Stimulated activated CD4-positive, alpha-beta T cell treated with anti-CD3 and anti-CD28 coated beads, Interleukin-12 subunit alpha, Interleukin-12 subunit beta, amount 100 ng/mL, for 48 hours (primary cell): ENCODE measurements at regions not wholly inside any gene's neighbourhood (a gene's known extent, or its start where the extent isn't known, plus 50 kb on each side); places are given as distances from the start of the nearest gene placed in this dataset.
"Not testable (repeated sequence)": the region's sequence is repeated elsewhere in the genome, so short reads cannot be mapped to it uniquely, and the experiment has no call there.

Experiments used
- DNase-seq, 3 donors: peaks; one replicate each; pipeline ENCODE4 v3.0.0-alpha.2; 2020; ENCODE audit warnings: low read depth in 2 of 3, low spot score in 1 of 3

DNA sequence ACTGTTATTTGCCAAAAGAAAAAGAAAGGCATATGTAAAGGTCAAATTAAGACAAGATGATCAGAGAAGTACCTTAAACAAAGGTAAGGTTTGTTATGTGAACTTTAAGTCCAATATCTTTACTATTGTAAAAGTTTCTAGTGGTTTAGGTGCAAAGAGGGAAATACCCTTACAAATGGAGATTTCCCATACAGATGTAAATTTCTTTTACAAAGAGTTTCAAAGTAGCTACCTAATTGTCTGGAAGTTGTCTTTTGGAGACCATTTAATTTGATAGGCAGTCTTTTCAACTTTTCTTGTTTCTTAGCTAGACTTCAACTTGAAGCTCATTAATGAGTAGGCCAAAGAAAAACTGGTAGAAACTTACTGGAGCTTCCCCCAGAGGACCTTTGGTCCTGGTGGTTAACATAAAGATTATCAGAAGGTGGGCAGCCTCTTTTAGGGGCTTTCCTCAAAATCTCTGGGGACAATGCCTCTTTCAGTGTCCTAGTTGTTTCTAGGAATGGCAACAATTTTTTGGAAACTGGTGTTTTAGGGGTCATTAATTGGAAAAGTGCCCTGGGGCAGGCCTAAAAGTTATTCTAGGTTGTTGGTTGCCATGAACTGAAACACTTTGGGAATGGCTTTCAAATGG lies 297.3 kb downstream of the GUCY2F start:
- no peak for DNase-seq

DNA sequence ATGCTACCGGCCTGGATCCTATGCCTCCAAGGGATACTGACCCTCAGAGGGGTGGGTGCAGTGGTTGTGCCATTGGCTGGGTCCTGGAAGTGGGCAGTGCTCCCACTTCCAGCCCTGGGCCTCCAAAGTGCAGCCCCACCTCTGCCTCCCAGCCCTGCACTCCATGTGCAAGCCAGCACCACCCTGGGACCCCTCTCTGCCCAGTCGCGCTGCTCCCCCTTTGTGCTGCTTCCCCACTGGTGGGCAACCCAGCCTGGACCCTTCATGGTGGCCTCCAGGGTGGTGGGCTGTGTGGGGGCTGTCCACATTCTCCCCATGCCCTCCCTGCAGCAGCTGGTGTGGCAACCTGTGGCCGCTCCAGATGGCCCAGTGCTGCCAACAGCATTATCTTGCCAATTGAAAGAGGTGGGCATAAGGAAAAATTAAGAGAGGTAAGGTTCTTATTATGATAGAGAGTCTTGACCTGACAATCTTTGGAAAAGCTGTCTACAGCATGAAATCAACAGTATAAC lies 309.7 kb downstream of the GUCY2F start:
- DNase-seq = no peak

DNA sequence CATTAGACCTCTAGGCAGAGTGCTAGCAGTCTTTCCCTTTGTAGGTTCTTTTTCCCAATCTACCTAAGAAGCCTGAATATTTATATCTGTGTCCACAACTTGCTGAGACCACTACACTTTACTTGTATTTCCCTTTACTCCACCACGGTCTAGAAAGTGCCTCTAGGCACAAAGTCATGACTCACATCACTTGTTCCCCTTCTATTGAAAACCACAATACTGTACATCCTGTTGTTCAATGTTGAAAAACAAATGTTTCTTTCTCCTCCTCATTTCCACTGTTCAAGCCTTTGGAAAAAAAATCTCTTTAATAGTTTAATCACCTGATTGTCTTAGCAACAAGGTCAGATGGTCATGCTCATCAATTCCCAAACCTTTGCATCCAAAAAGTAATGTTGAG lies 326.7 kb downstream of the GUCY2F start:
- DNase-seq = no peak

DNA sequence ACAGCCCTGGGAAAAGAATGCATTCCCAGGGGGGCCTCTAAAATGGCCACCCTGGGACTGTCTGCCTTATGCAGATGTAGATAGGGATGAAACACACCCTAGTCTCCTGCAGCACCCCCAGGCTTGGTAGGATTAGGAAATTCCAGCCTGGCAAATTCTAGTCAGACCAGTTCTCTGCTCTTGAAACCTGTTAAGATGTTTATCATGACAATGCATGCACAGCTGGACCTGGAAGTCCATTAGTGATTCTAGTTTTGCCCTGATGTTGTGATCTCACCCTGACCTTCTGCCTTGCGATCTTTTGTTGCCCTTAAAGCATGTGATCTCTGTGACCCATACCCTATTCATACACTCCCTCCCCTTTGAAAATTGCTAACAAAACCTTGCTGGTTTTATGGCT lies 337.7 kb downstream of the GUCY2F start:
- DNase-seq = not testable (repeated sequence)

DNA sequence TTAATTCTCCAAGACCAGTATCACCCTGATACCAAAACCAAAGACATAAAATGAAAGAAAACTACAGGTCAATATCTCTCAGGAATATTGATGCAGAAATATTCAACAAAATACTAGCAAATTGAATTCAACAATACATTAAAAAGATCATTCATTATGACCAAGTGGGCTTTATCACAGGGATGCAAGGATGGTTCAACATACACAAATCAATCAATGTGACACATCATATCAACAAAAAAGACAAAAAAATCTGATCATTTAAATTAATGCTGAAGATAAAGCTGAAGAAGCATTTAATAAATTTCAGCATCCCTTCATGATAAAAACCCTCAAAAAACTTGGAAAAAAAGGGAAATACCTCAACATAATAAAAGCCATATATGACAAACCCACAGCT lies 341.4 kb downstream of the GUCY2F start:
- DNase-seq = no peak

DNA sequence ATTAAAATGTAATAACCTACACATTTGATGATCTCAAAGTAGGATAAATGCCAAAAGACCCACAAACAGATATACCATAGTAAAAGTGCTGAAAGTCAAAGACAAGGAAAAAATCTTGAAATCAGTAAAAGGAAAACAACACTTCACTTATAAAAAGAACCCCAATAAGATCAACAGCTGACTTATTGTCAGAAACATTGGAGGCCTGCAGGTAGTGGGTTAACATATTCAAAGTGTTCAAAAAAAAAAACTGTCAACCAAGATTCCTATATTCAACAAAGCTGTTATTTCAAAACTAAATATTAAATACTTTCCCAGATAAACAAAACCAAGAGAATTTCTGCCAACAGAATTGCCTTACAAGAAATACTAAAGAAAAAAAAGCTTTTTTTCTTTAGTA lies 347.1 kb downstream of the GUCY2F start:
- DNase-seq = no peak

DNA sequence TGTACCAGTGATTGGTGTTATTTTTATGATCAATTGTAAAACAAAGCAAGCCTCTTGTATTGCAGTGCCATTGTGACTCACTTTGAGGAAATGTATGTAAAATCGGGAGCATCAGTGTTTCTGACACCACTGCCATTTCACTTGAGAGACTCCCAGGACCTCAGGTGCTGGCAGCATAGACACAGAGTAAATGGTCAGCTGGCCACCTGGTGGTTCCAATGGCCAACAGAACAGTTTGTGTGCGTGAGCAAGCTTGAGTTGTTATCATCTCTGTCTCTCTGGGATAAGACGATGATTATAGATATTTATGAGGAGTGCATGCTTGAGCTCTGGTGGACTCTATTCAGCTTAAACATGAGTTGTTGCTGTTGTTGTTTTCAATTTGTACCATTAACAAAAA lies 356.6 kb downstream of the GUCY2F start:
- DNase-seq = no peak

DNA sequence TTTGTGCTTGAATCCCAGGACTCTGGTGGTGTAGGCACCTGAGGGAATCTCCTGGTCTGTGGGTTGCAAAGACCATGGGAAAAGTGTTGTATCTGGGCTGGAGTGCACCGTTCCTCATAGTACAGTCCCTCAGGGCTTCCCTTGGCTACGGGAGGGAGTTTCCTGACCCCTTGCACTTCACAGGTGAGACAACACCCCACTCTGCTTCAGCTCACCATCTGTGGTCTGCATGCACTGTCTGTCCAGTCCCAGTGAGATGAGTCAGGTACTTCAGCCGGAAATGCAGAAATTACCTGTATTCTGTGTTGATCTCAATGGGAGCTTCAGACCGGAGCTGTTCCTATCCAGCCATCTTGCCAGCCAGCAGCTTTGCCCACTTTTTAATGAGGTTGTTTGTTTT lies 353.0 kb upstream of the IRS4 start:
- no peak for DNase-seq

DNA sequence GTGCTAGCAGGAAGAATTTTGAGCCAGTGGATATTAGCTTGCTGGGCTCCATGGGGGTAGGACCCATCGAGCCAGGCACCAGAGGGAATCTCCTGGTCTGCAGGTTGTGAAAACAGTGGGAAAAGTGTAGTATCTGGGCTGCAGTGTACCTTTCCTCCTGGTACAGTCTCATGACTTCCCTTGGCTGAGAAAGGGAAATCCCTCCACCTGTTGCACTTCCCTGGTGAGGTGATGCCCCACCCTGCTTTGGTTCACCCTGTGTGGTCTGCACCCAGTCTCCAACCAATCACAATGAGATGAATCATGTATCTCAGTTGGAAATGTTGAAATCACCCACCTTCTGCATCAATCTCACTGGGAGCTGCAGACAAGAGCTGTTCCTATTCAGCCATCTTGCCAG lies 341.4 kb upstream of the IRS4 start:
- no peak for DNase-seq

DNA sequence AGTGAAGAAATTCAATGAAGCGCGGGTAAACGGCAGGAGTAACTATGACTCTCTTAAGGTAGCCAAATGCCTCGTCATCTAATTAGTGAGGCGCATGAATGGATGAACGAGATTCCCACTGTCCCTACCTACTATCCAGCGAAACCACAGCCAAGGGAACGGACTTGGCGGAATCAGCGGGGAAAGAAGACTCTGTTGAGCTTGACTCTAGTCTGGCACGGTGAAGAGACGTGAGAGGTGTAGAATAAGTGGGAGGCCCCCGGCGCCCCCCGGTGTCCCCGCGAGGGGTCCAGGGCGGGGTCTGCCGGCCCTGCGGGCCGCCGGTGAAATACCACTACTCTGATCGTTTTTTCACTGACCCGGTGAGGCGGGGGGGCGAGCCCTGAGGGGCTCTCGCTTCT lies 317.8 kb upstream of the IRS4 start:
- not testable (repeated sequence) for DNase-seq

DNA sequence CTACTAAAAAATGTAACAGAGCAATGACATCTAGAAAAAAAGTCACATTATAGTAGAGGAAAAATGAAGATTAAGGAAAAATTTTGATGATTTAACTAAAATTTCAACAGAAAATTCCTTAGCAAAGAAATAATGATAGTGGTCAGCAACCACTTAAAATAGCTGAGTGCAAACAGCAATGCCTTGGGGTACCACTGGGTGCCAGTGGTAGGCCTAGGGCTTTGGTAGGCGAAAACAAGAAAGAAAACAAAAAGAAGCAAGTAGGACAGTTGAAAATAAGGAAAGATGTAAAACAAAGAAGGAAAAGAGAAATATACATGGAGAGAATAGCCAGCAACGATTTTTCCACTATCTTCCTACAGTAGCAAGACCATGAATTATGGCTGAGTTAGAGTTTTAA lies 313.5 kb upstream of the IRS4 start:
- no peak for DNase-seq

DNA sequence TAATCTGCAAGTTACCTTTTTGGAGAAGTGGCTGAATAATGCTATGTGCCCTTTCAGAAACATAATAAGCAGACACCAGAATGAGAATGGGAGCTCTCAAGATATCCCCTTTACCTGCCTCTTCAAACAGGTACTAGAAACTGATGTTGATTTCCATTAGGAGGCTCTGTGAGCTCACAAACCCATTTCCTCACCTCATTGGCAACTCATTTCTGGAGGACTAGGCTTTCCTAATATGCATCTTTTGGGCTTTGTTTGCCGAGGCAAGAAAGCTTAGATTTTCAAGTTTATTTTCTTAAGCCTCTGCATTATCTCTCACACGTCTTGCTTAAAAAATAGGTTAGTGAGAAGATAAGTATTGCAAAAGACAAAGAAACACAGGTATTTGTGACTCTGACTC lies 313.1 kb upstream of the IRS4 start:
- no peak for DNase-seq

DNA sequence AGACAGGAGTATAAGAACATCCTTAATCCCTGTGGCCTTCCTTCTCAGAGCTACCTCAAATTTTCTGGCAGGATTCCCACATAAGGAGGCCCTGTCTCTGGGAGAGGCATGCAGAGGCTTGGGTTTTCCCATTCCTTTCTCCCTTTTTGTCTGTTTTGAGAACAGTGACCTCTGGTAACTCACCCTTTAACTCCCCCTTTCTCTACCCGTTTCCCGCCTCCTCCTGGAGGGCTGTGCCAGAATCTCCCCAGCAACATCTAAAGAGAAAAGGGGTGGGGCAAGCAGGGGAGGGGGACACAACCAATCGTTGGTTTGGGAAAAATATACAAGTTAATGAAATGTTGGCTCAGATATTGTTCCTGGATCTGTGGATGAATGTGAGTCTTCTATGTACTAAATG lies 303.7 kb upstream of the IRS4 start:
- DNase-seq = no peak

DNA sequence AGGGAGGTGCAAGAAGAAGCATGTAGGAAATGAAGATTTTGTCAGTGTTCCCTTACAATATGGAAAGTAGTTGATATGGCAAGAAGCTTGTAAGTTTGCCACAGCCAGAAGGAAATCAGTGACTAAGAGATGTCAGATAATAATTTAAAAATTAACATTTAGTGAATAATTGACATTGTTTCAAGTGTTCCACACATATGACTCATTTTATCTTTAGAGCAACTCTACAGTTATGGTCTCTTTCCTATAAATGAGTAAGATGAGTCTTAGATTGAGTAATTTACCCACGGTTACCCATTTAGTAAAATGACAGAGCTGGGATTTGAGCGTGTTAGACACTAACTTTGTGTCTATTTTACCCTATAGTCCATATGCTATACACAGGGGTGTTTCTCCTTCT lies 300.3 kb upstream of the IRS4 start:
- DNase-seq = no peak

DNA sequence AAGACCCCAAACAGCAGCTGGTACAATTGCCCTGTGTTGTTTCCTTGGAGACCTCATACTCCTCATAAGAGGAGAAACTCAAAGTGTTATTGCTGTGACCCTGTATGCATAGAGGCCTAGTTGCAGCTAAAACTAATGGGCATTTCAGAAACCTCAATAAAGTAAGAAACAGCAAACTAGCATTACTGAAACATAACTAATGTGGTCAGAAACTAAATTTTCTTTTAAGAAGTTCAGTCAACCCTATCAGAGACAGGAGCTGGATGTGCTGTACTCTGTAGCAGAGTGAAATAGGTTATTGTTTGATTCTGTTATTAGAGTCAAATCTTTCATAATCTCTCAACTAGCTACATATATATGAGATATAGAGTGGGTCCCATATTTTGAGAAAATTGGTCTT lies 257.5 kb upstream of the IRS4 start:
- no peak for DNase-seq

DNA sequence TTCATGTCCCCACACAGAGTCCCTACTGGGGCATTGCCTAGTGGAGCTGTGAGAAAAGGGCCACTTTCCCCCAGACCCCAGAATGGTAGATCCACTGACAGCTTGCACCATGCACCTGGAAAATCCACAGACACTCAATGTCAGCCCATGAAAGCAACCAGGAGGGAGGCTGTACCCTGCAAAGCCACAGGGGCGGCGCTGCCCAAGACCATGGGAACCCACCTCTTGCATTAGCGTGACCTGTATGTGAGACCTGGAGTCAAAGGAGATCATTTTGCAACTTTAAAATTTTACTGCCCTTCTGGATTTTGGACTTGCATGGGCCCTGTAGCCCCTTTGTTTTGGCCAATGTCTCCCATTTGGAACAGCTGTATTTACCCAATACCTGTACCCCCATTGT lies 236.5 kb upstream of the IRS4 start:
- DNase-seq = not testable (repeated sequence)

DNA sequence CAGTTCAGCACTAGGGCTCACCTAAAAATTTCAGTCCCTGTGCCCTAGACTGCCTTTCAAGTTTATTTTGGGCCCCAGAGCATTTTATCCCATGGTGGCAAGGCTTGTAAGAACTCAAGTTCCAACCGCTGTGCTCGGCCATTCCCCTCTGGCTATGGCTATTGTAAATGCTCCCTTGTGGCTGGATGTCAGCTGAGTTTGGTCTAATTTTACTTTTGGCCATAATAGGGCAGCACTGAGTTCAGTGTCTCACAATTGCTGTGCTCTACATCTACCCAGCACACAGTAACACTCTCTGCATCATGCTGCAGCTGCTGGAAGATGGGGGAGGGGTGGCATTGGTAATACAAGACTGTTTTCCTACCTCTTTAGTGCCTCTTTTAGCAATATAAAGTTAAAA lies 210.8 kb upstream of the IRS4 start:
- DNase-seq = no peak

DNA sequence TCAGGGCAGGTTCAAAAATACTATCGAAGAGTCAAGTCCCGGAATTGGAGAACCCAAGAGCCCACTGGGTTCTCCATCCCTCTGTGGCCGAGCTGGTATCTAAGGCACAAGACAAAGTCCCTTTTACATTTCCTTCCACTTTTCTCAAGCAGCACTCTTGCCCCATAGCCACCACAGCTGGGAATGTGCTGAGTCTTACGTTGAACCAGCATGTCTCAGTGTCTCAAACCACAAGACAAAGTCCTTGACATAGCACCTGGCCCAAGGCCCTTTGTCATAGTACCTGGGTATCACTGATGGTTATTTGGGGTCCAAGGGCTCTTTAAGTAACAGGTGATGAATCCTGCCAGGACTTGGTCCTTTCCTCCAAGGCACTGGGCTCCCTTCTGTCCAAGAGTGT lies 210.2 kb upstream of the IRS4 start:
- DNase-seq = no peak

DNA sequence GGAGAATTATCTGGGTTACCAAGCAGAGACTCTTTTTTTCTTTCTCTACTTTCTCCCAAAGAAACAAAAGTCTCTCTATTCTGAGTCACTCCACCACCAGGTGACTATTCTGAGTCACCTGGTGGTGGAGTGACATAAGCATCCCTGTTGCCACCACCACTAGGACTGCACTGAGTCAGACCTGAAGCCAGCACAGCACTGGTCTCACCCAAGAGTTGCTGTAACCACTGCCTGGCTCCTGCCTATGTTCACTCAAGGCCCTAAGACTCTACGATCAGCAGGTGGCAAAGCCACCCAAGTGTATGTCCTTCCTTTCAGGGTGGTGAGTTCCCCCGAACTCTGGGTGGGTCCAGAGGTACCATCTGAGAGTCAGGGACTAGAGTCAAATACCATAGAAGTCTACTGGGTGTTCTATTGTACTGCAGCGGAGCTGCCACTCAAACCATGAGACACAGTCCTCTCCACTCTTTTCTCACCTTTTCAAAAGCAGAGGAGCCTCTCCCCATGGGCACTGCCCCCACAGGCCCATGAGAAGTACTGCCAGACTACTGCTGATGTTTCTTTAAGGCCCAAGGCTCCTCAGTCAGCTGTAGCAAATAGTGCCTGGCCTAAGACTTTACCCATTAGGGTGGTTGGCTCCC lies 209.6 kb upstream of the IRS4 start:
- no peak for DNase-seq

DNA sequence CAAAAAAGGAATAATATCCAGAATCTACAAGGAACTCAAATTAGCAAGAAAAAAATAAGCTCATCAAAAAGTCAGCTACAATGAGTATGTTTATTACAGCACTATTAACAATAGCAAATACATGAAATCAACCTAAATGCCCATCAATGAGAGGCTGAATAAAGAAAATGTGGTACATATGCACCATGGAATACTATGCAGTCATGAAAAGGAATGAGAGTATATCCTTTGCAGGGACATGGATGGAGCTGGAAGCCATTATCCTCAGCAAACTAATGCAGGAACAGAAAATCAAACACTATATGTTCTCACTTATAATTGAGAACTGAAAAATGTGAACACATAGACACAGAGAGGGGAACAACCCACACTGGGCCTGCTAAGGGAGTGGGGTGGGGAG lies 178.4 kb upstream of the IRS4 start:
- DNase-seq = no peak

DNA sequence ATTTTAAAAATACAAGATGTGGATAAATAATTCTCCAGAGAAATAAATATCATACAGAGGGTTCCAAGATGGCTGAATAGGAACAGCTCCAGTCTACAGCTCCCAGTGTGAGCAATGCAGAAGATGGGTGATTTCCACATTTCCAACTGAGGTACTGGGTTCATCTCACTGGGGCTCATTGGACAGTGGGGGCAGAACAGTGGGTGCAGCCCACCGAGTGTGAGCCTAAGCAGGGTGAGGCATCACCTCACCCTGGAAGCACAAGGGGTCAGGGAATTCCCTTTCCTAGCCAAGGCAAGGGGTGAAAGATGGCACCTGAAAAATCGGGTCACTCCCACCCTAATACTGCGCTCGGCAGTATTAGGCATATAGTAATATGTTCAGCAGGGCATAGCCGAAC lies 167.5 kb upstream of the IRS4 start:
- not testable (repeated sequence) for DNase-seq

DNA sequence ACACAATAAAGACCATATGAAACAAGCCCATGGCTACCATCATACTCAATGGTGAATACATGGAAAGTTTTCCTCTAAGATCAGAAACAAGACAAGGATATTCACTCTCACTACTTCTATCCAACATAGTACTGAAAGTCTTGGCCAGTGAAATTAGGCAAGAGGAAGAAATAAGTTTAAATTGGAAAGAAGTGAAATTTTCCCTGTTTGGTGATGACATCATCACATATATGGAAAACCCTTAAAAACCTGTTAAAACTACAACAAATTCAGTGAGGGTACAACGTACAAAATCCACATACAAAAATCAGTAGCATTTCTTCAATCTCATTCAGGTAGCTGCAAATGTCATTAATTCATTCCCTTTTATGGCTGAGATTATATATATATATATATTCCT lies 164.0 kb upstream of the IRS4 start:
- DNase-seq = no peak

DNA sequence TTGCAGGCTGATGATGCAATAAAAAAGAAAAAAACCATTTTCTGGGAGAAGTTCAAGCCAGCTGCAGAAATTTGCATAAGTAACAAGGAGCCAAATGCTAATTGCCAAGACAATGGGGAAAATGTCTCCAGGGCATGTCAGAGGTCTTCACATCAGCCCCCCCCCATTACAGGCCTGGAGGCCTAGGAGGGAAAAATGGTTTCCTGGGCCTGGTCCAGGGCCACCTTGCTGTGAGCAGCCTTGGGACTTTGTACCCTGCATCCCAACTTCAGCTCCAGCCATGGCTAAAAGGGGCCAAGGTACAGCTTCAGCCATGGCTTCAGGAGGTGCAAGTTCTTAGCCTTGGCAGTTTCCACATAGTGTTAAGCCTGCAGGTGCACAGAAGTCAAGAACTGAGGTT lies 160.0 kb upstream of the IRS4 start:
- not testable (repeated sequence) for DNase-seq
